ENCODE measurements at regions not wholly inside any gene's neighbourhood (a gene's known extent, or its start where the extent isn't known, plus 50 kb on each side); places are given as distances from the start of the nearest gene placed in this dataset.

DNA sequence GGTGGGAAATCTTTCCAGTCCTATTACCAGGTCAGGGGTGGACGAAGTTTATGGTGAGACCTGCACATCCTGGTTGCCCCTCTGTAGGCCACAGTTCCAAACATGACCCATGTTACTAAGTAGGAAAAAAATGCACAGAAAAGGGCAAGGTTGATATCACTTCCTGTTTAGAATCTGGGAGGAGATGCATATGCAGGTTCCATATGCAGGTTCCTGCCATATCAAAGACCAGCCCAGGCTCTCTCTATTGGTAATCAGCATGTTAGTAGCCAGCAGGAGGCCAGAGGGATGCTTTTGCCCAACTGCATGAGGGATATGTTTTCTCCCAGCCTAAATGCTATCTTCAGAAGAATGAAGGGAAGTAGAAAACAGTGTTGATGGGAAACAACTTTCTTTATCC, 657.2 kb downstream of the ANKRD50 start:
- H4K20me1 ChIP-seq (ENCODE audit: insufficient read depth): no peaks in the 10 kb centered on the region; the same call in 1 of the 2 replicates
- H3K4me3 ChIP-seq (IDR thresholded peaks at IDR 0.05; ENCODE audit: insufficient read depth, low read depth, low read length): no peak overlapping the region
- no peak overlapping the region for H3K9ac ChIP-seq
- no peak overlapping the region for H3K4me2 ChIP-seq
- no peak overlapping the region for H2AFZ ChIP-seq (ENCODE audit: low read depth)
- no peaks in the 10 kb centered on the region for H3K36me3 ChIP-seq (ENCODE audit: insufficient read depth)
- TF ChIP-seq, protein P1, sequence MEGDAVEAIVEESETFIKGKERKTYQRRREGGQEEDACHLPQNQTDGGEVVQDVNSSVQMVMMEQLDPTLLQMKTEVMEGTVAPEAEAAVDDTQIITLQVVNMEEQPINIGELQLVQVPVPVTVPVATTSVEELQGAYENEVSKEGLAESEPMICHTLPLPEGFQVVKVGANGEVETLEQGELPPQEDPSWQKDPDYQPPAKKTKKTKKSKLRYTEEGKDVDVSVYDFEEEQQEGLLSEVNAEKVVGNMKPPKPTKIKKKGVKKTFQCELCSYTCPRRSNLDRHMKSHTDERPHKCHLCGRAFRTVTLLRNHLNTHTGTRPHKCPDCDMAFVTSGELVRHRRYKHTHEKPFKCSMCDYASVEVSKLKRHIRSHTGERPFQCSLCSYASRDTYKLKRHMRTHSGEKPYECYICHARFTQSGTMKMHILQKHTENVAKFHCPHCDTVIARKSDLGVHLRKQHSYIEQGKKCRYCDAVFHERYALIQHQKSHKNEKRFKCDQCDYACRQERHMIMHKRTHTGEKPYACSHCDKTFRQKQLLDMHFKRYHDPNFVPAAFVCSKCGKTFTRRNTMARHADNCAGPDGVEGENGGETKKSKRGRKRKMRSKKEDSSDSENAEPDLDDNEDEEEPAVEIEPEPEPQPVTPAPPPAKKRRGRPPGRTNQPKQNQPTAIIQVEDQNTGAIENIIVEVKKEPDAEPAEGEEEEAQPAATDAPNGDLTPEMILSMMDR (conservative IDR thresholded peaks at IDR 0.05; ENCODE audit: low read depth, low read length): no peak
- no peaks in the 10 kb centered on the region for H3K4me1 ChIP-seq (ENCODE audit: low read depth, poor library complexity, severe bottlenecking)
- no peaks in the 10 kb centered on the region for H3K79me2 ChIP-seq (ENCODE audit: insufficient read depth, low read depth)
- no peaks in the 10 kb centered on the region for H3K27me3 ChIP-seq (ENCODE audit: insufficient read depth, low read depth)
- no peak overlapping the region for H3K27ac ChIP-seq

DNA sequence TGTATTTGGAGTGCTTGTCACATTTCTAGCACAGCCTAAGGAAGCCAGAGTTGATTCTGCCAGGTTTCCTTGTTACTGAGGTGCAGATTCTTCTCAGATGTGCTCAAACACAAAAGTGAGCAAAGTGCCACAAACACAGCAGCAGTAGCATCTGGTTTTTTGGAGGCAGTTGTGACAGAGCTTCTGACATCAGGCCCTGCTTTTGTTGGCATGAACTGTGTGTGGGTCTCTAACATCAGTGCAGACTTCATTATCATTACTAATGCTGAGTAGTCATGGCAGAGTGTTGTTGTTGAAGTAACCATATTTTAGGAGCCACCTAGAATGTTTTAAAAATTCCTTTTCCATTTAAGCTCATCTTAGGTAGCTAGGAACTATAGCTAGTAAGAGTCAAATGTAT, 656.6 kb downstream of the ANKRD50 start:
- Histone ChIP-seq H3K9ac (no peak overlapping the region), H3K4me1 (ENCODE audit: low read depth, poor library complexity, severe bottlenecking) (no peaks in the 10 kb centered on the region), H2AFZ (ENCODE audit: low read depth) (no peak overlapping the region), H3K27me3 (ENCODE audit: insufficient read depth, low read depth) (no peaks in the 10 kb centered on the region), H3K36me3 (ENCODE audit: insufficient read depth) (no peaks in the 10 kb centered on the region), H3K79me2 (ENCODE audit: insufficient read depth, low read depth) (no peaks in the 10 kb centered on the region), H3K4me3 (IDR thresholded peaks at IDR 0.05; ENCODE audit: insufficient read depth, low read depth, low read length) (no peak overlapping the region), H4K20me1 (ENCODE audit: insufficient read depth) (no peaks in the 10 kb centered on the region), H3K4me2 (no peak overlapping the region), H3K27ac (no peak overlapping the region)
- TF ChIP-seq, protein P1 (conservative IDR thresholded peaks at IDR 0.05; ENCODE audit: low read depth, low read length): no peak

DNA sequence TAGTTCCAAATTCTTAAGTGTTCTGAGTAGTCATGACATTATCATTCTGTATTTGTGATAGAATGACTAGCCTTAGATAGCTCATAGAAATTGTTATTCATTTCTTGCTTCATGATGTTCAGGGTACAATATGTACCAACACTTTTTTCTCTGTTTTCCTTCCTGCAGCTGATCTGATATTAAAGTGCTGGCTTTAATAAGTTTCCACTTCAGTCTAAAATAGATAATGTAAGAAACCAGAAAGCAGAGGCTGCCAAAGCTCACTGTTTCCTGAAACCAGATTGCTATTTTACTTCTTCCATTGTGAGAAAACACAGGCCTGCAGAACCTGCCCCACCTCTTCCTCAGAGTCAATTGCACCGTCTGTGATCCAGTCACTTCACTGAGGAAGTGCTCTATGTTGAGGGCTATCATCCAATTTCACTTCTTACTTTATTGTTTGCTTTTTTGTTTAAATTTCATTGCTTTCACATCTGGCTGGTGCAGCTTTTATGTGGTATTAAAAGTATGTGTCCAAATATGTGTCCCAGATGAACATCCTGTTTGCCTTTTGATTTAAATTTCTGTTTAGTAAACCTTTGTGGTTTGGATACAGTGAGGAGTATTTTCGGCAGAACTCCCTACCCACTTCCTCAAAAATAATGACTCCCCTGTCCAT, 652.1 kb downstream of the ANKRD50 start:
- Histone ChIP-seq H3K9ac (no peak overlapping the region), H4K20me1 (ENCODE audit: insufficient read depth) (no peaks in the 10 kb centered on the region), H2AFZ (ENCODE audit: low read depth) (no peak overlapping the region), H3K4me2 (no peak overlapping the region), H3K79me2 (ENCODE audit: insufficient read depth, low read depth) (no peaks in the 10 kb centered on the region), H3K4me1 (ENCODE audit: low read depth, poor library complexity, severe bottlenecking) (no peaks in the 10 kb centered on the region), H3K27ac (no peak overlapping the region), H3K36me3 (ENCODE audit: insufficient read depth) (no peaks in the 10 kb centered on the region), H3K4me3 (IDR thresholded peaks at IDR 0.05; ENCODE audit: insufficient read depth, low read depth, low read length) (no peak overlapping the region), H3K27me3 (ENCODE audit: insufficient read depth, low read depth) (no peaks in the 10 kb centered on the region)
- TF ChIP-seq, protein P1 (conservative IDR thresholded peaks at IDR 0.05; ENCODE audit: low read depth, low read length): no peak

DNA sequence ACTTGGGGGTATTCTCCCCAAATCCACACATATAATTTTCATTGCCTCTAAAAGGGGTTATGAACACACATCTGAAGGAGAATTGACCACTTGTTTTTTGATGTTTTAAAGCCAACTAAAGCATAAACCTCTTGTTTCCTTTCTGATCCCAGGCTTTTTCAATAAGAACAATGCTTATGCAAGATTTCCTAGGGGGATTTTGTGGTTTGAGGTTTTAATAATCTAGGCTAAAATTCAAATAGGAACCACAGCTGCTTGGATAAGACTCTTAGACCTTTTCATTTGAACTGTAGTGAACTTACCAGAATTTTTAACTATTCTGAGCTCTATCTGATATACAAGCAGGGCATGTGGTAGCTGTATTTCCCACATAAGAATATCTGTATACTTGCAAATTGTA, 651.1 kb downstream of the ANKRD50 start:
- no peak overlapping the region for H3K9ac ChIP-seq
- TF ChIP-seq, protein P1 (conservative IDR thresholded peaks at IDR 0.05; ENCODE audit: low read depth, low read length): no peak
- H3K4me1 ChIP-seq (ENCODE audit: low read depth, poor library complexity, severe bottlenecking): no peaks in the 10 kb centered on the region
- no peaks in the 10 kb centered on the region for H3K36me3 ChIP-seq (ENCODE audit: insufficient read depth)
- no peaks in the 10 kb centered on the region for H4K20me1 ChIP-seq (ENCODE audit: insufficient read depth)
- no peak overlapping the region for H3K4me2 ChIP-seq
- no peaks in the 10 kb centered on the region for H3K27me3 ChIP-seq (ENCODE audit: insufficient read depth, low read depth)
- H3K4me3 ChIP-seq (IDR thresholded peaks at IDR 0.05; ENCODE audit: insufficient read depth, low read depth, low read length): no peak overlapping the region
- H3K79me2 ChIP-seq (ENCODE audit: insufficient read depth, low read depth): no peaks in the 10 kb centered on the region
- no peak overlapping the region for H3K27ac ChIP-seq
- no peak overlapping the region for H2AFZ ChIP-seq (ENCODE audit: low read depth)

All from KMS-11 (cell line).